GM18909 (cell line): ENCODE measurements at regions not wholly inside any gene's neighbourhood (a gene's known extent, or its start where the extent isn't known, plus 50 kb on each side); places are given as distances from the start of the nearest gene placed in this dataset.
"Not testable (repeated sequence)": the region's sequence is repeated elsewhere in the genome, so short reads cannot be mapped to it uniquely, and the experiment has no call there.

Experiments
- ATAC-seq: cut with Tn5 transposase; IDR thresholded peaks from one replicate; pipeline ENCODE4 v1.9.1; 2021; ENCODE audit warnings: mild to moderate bottlenecking; ENCODE audit not compliant: unreplicated experiment, poor library complexity

DNA sequence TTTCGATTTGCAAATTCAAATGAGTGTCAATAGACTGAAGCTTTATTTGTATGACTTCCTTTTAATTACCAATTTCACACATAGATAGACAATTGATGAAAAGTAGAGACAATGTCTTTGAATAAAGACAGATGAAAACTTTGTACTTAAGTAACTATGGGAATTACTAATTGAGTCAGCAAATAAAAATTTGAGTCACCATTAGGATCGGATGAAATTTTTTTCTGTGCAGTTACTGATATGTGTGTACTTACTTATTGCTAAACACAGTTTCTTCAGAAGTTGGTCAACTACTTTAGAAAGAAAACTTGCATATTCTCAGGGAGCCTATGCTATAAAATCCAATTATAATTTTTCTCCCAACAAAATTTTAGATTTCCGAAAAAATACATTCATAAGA lies 224.9 kb upstream of the SLC16A7 start:
- ATAC-seq = no peak

DNA sequence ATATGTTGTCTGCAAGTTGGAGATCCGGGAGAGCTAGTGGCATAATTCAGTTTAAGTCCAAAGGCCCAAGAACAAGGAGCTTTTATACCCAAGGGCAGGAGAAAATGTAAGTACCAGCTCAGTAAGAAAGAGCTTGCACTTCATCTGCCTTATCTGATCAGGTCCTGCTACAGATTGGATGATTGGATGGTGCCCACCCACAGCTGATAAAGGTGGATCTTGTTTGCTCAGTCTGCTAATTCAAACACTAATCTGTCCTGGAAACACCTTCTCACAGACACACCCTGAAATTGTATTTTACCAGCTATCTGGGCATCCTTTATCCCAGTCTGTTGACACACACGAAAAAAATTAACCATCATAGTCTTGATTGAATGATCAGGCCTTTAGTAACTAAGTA lies 230.7 kb upstream of the SLC16A7 start:
- ATAC-seq = no peak

DNA sequence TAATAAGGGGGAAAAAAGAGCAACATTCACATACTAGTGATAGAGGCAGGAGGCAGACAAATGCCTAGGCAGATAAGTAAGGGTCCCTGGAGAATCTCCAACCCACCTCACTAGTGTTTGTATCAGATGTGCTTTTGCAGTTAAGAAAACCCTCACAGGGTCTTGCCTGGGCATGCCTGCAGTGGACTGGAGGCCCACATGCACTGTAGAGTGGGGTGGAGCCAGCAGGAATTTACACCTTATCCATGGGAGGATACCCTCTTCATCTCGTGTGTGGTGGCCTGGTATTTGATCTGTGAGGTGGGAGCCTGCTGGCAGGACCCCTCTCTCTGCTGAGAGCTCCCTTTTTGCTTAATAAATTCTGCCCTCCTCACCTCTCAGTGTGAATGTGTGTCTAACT lies 238.0 kb upstream of the SLC16A7 start:
- no peak for ATAC-seq

DNA sequence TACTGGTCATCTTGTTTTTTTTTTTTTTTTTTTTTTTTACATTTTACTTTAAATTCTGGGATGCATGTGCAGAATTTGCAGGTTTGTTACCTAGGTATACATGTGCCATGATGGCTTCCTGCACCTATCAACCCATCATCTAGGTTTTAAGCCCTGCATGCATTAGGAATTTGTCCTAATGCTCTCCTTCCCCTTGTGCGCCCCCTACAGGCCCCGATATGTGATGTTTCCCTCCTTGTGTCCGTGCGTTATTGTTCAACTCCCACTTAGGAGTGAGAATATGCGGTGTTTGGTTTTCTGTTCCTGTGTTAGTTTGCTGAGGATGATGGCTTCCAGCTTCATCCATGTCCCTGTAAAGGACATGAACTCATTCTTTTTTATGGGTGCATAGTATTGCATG lies 249.6 kb upstream of the SLC16A7 start:
- ATAC-seq = not testable (repeated sequence)

DNA sequence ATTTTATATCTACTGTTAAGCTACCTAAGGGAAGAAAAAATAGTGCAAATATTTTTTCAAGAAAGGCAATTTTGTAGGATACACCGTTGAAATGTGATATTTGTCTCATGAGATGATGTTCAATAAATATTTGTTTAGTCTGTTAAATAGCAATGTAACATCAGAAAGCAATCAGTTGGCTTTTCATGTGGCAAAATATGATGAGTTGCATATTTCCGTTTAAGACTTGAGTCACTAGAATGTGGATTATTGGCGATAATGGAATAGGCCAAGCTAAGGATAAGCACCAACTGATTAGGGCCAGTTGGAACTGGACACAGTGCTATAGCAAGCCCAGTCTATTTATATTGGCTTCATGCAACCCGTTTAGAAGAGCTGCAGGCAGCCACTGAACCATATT lies 250.4 kb upstream of the SLC16A7 start:
- ATAC-seq = no peak

DNA sequence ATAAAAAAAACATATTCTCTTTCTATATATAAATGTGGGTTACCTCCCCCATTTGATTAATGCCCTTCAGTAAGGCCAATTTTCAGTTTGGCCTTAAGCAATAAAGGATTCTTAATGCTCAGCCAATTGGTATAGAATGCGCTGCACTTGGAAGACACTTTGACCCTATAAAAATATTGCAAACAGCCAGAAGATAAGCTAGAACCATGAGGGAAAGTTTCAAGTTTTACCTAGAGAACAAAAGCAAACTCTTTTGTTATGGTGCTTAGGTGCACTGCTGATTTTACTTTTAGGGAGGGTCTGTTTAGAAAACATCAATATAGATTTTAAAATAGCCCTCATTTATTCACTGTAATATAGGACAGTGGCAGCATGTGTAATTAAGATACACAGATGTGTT lies 251.6 kb upstream of the SLC16A7 start:
- ATAC-seq = no peak

DNA sequence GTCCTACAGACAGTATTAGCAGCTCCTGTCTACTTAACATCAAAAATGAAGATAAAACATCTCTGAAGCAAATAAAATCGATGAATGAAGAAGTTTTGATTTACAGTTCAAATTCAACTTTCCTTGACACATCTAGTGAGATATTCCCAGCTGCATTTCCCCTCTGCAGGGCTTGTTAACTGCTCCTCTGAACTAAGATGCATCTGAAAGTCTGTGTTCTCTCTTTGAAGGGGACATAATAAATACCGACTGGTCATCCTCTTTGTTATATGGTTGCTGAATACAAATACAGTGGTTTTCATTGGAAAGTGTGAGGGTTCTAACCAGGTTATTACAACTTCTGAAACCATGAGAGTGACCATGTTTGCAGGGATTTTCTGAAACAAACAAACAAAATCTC lies 266.4 kb upstream of the SLC16A7 start:
- no peak for ATAC-seq

DNA sequence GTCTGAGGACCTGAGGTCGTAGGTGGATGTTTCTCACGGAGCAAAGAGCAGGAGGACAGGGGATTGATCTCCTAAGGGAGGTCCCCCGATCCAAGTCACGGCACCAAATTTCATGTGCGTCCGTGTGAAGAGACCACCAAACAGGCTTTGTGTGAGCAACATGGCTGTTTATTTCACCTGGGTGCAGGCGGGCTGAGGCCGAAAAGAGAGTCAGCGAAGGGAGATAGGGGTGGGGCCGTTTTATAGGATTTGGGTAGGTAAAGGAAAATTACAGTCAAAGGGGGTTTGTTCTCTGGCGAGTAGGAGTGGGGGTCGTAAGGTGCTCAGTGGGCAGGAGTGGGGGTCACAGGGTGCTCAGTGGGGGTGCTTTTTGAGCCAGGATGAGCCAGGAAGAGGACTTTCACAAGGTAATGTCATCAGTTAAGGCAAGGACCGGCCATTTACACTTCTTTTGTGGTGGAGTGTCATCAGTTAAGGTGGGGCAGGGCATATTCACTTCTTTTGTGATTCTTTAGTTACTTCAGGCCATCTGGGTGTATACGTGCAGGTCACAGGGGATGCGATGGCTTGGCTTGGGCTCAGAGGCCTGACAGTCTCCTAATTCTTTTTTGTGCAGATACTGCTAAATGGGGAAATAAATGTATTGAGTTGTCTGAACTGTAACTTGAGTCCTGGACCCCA lies 267.3 kb upstream of the SLC16A7 start:
- not testable (repeated sequence) for ATAC-seq

DNA sequence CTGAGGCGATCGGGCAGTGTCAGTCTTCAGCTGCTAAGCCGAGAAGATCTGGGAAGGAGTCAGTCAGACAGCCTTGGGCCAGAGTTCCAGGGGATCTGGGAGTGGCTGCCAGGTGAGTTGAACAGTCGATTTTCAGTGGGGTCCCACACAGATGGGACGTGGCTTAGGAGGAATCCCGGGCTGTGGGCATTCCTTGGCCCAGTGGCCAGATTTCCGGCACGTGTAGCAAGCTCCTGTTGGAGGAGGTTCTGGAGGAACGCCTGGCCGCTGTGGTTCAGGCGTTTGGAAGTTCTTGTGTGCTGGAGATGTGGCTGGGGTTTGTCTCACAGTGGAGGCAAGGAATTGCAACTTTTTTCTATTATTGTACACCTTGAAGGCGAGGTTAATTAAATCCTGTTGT lies 269.4 kb upstream of the SLC16A7 start:
- ATAC-seq = not testable (repeated sequence)

DNA sequence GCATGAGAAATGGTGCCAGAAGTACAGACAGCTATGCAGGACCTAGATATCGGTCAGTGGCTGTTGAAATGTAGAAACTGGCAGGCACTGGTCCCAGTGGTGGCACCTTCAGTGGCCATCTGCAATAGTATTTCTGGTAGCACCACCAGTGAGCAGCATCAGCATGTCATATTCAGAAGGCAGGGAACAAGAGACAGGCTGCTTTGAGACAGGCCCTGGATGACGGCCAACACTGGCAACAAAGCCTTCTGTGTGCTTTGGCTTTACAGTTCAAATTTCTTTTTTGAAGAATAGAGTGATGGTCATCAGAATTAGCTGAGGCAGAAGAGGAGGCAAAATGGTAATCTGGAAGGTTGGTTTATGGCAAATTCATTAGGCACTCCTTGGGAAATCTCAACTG lies 273.4 kb upstream of the SLC16A7 start:
- no peak for ATAC-seq

DNA sequence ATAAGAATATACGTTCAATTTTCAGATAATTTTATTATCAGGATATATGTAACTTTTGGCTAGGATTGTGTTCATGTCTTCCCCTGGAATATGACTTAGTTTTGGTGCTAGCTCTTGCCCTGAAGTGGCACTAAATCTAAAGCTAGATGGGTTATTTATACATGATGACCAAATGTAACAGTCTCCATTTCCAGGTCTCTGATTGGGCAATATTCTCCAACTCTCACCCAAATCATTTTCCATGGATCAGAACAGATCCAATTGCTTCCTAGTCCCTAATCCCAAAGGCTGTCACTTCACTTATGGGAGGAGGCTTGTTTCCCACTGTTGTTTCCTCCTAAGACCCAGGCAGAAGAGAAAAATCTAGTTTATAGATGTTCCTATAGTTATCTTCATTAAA lies 274.6 kb upstream of the SLC16A7 start:
- no peak for ATAC-seq

DNA sequence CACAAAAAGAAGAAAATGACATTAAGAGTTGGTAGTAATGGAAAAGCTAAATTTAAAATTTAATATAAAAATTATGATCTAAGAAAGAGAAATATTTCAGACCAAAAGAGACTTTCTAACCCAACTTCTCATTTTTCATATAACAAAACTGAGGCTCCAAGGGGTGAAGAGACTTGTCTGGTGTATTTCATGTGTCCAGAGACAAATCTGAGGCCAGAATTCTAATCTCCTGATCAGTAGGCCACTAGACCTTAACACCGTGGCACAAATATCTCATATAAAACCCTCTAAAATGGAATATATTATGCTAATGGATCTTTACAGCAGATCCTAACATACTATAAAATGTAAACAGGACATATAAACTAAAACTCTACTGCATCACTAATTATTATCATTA lies 275.7 kb upstream of the SLC16A7 start:
- no peak for ATAC-seq

DNA sequence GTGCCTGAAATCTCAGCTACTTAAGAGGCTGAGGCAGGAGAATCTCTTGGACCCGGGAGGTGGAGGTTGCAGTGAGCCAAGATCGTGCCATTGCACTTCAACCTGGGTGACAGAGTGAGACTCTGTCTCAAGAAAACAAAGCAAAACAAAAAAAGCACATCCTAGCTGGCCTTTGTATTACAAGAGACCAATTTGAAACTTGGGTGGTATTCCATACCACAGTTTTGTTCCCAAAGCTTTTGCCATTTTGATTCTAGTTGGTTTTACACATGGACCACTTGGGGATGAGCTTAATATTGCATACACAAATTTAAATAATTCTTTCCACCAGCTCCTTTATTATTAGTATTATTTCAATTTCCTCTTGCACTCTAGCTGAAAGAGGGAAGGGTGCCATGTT lies 276.9 kb upstream of the SLC16A7 start:
- no peak for ATAC-seq

DNA sequence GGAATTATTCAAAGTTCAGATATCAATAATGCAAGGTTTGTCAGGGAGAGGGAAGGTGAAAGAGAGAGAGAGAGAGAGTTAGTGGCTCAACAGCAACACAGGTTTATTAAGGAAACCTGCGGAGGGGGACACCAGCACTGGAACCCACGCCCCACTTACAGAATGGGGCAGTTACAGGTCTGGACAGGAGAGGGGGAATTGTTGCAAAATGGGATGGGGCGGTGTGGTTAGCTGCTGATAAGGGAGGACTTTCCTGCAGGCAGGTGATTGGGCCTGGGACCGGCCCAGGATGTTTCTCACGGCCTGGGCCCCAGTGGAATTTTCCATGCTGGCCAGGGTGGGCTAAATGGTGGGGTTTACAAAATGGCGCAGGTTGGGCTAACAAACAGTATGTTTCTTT lies 278.2 kb upstream of the SLC16A7 start:
- ATAC-seq = no peak

DNA sequence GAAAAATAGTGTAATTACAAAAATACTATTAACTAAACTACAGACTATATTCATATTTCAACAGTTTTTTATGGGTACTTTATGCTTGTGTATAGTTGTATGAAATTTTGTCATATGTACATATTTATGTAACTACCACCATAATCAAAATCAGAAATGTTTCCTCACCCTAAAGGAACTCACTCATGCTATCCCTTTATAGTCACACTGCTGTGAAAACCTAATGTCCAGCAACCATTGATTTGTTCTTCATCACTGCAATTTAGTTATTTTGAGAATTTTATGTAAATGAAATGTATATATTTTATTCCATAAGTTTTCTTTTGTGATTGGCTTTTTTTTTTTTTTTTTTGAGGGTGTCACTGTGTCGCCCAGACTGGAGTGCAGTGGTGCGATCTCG lies 278.9 kb upstream of the SLC16A7 start:
- ATAC-seq = no peak

DNA sequence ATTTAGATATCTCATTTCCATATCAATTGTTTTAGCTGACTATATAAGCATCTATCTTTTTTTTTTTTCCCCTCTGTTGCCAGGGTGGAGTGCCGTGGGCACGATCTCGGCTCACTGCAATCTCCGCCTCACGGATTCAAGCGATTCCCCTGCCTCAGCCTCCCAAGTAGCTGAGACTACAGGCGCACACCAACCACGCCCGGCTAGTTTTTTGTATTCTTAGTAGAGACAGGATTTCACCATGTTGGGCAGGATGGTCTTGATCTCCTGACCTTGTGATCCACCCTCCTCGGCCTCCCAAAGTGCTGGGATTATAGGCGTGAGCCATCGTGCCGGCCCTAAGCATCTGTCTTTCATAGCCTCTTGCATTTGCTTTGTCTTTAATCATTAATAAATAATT lies 279.5 kb upstream of the SLC16A7 start:
- not testable (repeated sequence) for ATAC-seq

DNA sequence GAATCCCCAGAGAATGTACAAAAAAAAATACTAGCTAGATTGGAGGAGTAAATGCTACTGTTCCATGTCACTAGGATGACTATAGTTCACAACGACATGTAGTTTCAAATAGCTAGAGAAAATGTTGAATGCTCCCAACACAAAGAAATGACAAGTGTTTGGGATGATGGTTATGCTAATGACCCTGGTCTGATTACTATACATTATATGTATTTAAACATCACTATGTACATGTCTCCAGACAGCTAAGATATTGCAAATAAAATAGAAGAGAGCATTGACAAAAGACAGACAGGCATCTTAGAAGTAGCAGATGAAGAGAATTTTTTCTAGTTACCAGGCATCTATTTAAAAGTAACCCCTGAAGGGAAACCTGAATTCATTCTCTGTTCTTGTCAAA lies 281.6 kb upstream of the SLC16A7 start:
- ATAC-seq = no peak

DNA sequence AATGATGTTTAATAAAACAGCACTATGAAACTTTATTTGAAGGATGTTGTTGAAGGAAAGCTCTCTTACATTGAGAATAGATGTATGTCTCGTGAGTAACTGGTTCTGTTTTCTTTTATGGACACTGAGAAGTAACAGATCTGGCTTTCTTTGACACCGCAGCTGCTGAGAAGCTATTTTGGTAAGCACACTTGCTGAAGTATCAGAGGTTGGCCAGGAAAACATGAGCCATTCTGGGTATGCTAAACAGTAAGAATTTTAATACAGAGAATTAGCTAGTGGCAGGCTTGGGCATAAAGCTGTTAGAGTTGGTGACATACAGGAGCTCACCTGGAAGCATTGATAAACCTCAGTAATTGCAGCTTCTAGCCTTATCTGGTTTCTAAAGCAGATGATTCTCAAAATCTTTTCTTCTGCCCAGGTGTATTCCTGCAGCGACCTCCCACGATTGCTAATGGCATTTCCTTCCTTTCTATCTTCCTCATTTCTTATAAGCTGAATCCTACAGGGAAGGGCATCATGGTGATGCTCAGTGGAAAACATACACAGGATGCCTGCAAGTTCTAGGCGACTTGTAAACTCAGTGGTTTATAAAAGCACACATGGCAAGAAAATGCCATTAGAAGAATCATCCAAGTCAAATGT lies 291.6 kb upstream of the SLC16A7 start:
- no peak for ATAC-seq

DNA sequence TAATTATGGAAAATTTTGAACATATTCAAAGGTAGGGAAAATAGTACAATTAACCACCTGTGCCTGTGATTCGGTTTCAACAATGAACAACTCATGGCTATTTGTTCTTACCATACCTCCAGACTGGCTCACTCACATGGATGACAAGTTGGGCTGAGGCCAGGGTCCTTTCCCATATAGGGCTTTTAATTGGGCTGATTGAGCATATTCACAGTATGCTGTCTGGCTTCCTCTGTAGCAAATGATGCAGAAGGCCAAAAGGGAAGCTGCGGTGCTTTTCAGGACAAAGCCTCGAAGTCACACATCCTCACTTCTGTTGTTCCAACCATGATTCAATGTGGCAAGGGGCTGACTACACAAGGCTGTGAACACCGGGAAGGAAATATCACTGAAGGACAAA lies 297.5 kb upstream of the SLC16A7 start:
- no peak for ATAC-seq

DNA sequence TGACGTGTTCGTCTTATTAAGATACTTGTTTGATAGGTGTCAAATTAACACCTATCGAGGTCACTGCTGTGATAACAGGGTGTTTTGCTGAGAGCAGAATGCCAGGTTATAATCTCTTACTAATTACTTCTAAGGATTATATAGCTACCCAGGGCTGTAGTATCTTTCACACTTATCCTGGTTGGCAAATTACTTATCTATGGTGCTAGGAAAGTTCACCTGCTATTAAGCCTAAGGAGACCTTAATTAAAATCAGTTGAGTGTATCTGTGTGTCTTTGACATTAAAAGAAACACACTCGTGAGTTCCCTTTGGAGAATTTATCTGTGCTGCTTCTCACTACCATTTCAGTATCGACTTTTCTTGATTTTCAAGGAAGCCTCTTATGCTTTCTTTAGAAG lies 301.6 kb upstream of the SLC16A7 start:
- ATAC-seq = no peak

DNA sequence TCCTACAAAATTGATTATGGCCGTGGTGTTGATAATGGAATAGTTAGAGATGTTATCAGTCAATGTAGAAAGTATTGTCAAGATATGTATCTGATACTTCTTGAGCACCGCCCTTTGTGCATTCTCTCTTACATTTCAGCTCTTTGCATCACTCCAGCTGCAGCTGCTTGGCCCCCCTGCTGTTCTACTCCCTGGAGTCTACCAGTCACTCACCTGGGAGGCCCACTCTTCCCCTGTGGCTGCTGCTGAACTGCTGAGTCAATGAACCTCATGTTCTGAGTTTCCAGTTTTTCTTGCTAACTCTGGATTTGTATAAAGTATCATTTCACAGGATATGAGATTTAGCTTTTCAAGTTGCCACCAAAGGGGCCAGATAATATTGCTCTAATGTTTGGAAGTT lies 312.8 kb upstream of the SLC16A7 start:
- no peak for ATAC-seq

DNA sequence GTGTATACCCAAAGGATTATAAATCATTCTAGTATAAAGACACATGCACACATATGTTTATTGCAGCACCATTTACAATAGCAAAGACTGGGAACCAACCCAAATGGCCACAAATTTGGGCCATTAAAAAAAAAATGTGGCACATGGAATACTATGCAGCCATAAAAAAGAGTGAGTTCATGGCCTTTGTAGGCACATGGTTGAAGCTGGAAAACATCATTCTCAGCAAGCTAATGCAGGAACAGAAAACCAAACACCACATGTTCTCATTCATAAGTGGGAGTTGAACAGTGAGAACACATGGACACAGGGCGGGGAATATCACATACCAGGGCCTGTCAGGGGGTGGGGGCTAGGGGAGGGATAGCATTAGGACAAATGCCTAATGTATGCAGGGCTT lies 322.3 kb upstream of the SLC16A7 start:
- not testable (repeated sequence) for ATAC-seq
